ENCODE measurements at regions not wholly inside any gene's neighbourhood (a gene's known extent, or its start where the extent isn't known, plus 50 kb on each side); places are given as distances from the start of the nearest gene placed in this dataset.

GRCh38 chr2:8160959-8161358 lies 520.9 kb upstream of the ID2 start:
- no peak overlapping the region for H3K4me3 ChIP-seq
- no peak for DNase-seq
- H3K4me1 ChIP-seq: no peaks in the 10 kb centered on the region
- TF ChIP-seq CTCF (IDR thresholded peaks at IDR 0.05) (no peak), EP300 (IDR thresholded peaks at IDR 0.05) (no peak), POLR2AphosphoS5 (IDR thresholded peaks at IDR 0.05) (no peak), POLR2A (IDR thresholded peaks at IDR 0.05) (no peak)
- WGBS, 5 donors: 94 to 98% (median 96%) methylated on average over 11 to 13 of the region's 13 CpGs
- peak overlapping the region in 1 of 5 donors; percentile 47 for H3K27ac ChIP-seq
- no peaks in the 10 kb centered on the region for H3K36me3 ChIP-seq
- intact Hi-C loops (cut with DNase I; ENCODE audit: low total_unique reads): no loop called here
- H3K9me3 ChIP-seq: no peaks in the 10 kb centered on the region
- H3K27me3 ChIP-seq: no peaks in the 10 kb centered on the region

- H3K4me1 ChIP-seq: no peaks in the 10 kb centered on the region
- H3K27me3 ChIP-seq: no peaks in the 10 kb centered on the region
- peak in 1 of 2 donors; percentile 48 for DNase-seq
- no peaks in the 10 kb centered on the region for H3K36me3 ChIP-seq
- peak overlapping the region in 1 of 5 donors; percentile 63 for H3K27ac ChIP-seq
- H3K4me3 ChIP-seq: no peak overlapping the region
- 78 to 93% (median 86%) methylated on average over 17 of the region's 17 CpGs for WGBS, 5 donors
- intact Hi-C loops (cut with DNase I; ENCODE audit: low total_unique reads): no loop called here
- H3K9me3 ChIP-seq: no peaks in the 10 kb centered on the region
- TF ChIP-seq POLR2AphosphoS5 (IDR thresholded peaks at IDR 0.05) (peak in 2 of 3 donors; percentile 11 to 46), EP300 (IDR thresholded peaks at IDR 0.05) (peak; percentile 47), POLR2A (IDR thresholded peaks at IDR 0.05) (no peak)
Measured at GRCh38 chr2:8162552-8162951, 519.3 kb upstream of the ID2 start.

GRCh38 chr2:8165550-8165949 lies 516.3 kb upstream of the ID2 start:
- Histone ChIP-seq H3K36me3 (no peaks in the 10 kb centered on the region), H3K27me3 (no peaks in the 10 kb centered on the region), H3K9me3 (no peaks in the 10 kb centered on the region), H3K27ac (no peak overlapping the region), H3K4me1 (no peaks in the 10 kb centered on the region), H3K4me3 (no peak overlapping the region)
- intact Hi-C loops (cut with DNase I; ENCODE audit: low total_unique reads): no loop called here
- TF ChIP-seq POLR2A (IDR thresholded peaks at IDR 0.05) (no peak), EP300 (IDR thresholded peaks at IDR 0.05) (no peak), CTCF (IDR thresholded peaks at IDR 0.05) (no peak), POLR2AphosphoS5 (IDR thresholded peaks at IDR 0.05) (no peak)
- 85 to 94% (median 89%) methylated on average over 5 of the region's 5 CpGs for WGBS, 5 donors
- no peak for DNase-seq

GRCh38 chr2:8168022-8168717 lies 513.7 kb upstream of the ID2 start:
- WGBS, 5 donors: 77 to 85% (median 84%) methylated on average over 8 of the region's 8 CpGs
- intact Hi-C loops (cut with DNase I; ENCODE audit: low total_unique reads): no loop called here
- no peaks in the 10 kb centered on the region for H3K27me3 ChIP-seq
- no peak for DNase-seq
- TF ChIP-seq CTCF (IDR thresholded peaks at IDR 0.05): no peak
- no peak for TF ChIP-seq POLR2AphosphoS5 (IDR thresholded peaks at IDR 0.05)
- no peak for TF ChIP-seq EP300 (IDR thresholded peaks at IDR 0.05)
- TF ChIP-seq POLR2A (IDR thresholded peaks at IDR 0.05): no peak
- H3K36me3 ChIP-seq: no peaks in the 10 kb centered on the region
- H3K4me1 ChIP-seq: no peaks in the 10 kb centered on the region
- H3K9me3 ChIP-seq: no peaks in the 10 kb centered on the region
- H3K27ac ChIP-seq: no peak overlapping the region
- H3K4me3 ChIP-seq: no peak overlapping the region

GRCh38 chr2:8168876-8169424 lies 512.9 kb upstream of the ID2 start:
- 84 to 97% (median 86%) methylated on average over 2 of the region's 2 CpGs for WGBS, 5 donors
- DNase-seq: no peak
- H3K9me3 ChIP-seq: no peaks in the 10 kb centered on the region
- intact Hi-C loops (cut with DNase I; ENCODE audit: low total_unique reads): no loop called here
- no peak overlapping the region for H3K4me3 ChIP-seq
- H3K4me1 ChIP-seq: no peaks in the 10 kb centered on the region
- no peaks in the 10 kb centered on the region for H3K36me3 ChIP-seq
- TF ChIP-seq EP300 (IDR thresholded peaks at IDR 0.05) (no peak), CTCF (IDR thresholded peaks at IDR 0.05) (no peak), POLR2A (IDR thresholded peaks at IDR 0.05) (no peak), POLR2AphosphoS5 (IDR thresholded peaks at IDR 0.05) (no peak)
- no peak overlapping the region for H3K27ac ChIP-seq
- no peaks in the 10 kb centered on the region for H3K27me3 ChIP-seq
